Astrocyte of the spinal cord (primary cell): ENCODE measurements at regions not wholly inside any gene's neighbourhood (a gene's known extent, or its start where the extent isn't known, plus 50 kb on each side); places are given as distances from the start of the nearest gene placed in this dataset.

ENCODE experiments used
- DNase-seq: peaks from one replicate; pipeline ENCODE4 v3.0.0; 2011; ENCODE audit warnings: low read depth, low spot score
- H3K4me3 ChIP-seq: 2 replicates; pipeline ENCODE4 v1.5.1; 2011; ENCODE audit warnings: low read depth, mild to moderate bottlenecking, low read length, moderate library complexity
- CTCF ChIP-seq: IDR thresholded peaks from 2 replicates; pipeline ENCODE4 v1.5.1; 2012; ENCODE audit warnings: low read depth, mild to moderate bottlenecking, low read length, inconsistent platforms
- in situ Hi-C: cut with HindIII; loops from 2 replicates; pipeline ENCODE4 v1.10.0; 2017; ENCODE audit warnings: low sequenced_read_pairs

GRCh38 chr2:16537347-16537746 is 128.3 kb downstream of the CYRIA start:
- in situ Hi-C loops = no loop called here
- peak; percentile 14 for DNase-seq

GRCh38 chr2:16526193-16526592 is 139.4 kb downstream of the CYRIA start:
- in situ Hi-C loops = no loop called here
- no peak for TF ChIP-seq CTCF
- no peak for DNase-seq

More at GRCh38 chr2:16537347-16537746, 128.3 kb downstream of the CYRIA start:
- no peak overlapping the region for H3K4me3 ChIP-seq
- no peak for TF ChIP-seq CTCF

GRCh38 chr2:16525265-16525887 is 140.3 kb downstream of the CYRIA start:
- TF ChIP-seq CTCF = peak; percentile 42
- no peak for DNase-seq
- in situ Hi-C loops = no loop called here
- H3K4me3 ChIP-seq = no peak overlapping the region

More at GRCh38 chr2:16526193-16526592, 139.4 kb downstream of the CYRIA start:
- no peak overlapping the region for H3K4me3 ChIP-seq

GRCh38 chr2:16523711-16524110 is 141.9 kb downstream of the CYRIA start:
- TF ChIP-seq CTCF = no peak

GRCh38 chr2:16522031-16522831 is 143.4 kb downstream of the CYRIA start:
- in situ Hi-C loops = no loop called here
- no peak for TF ChIP-seq CTCF
- H3K4me3 ChIP-seq = no peak overlapping the region
- peak; percentile 20 for DNase-seq

More at GRCh38 chr2:16523711-16524110, 141.9 kb downstream of the CYRIA start:
- H3K4me3 ChIP-seq = no peak overlapping the region
- no peak for DNase-seq
- in situ Hi-C loops = no loop called here

- no peak overlapping the region for H3K4me3 ChIP-seq
- DNase-seq = no peak
- no peak for TF ChIP-seq CTCF
- in situ Hi-C loops = no loop called here
Observed at GRCh38 chr2:16520891-16521290, 144.7 kb downstream of the CYRIA start.
